Activated CD4-positive, alpha-beta T cell treated with anti-CD3 and anti-CD28 coated beads for 48 hours (primary cell): ENCODE measurements at regions not wholly inside any gene's neighbourhood (a gene's known extent, or its start where the extent isn't known, plus 50 kb on each side); places are given as distances from the start of the nearest gene placed in this dataset.

Experiments used
- DNase-seq: peaks from one replicate; pipeline ENCODE4 v3.0.0-alpha.2; 2020

DNA sequence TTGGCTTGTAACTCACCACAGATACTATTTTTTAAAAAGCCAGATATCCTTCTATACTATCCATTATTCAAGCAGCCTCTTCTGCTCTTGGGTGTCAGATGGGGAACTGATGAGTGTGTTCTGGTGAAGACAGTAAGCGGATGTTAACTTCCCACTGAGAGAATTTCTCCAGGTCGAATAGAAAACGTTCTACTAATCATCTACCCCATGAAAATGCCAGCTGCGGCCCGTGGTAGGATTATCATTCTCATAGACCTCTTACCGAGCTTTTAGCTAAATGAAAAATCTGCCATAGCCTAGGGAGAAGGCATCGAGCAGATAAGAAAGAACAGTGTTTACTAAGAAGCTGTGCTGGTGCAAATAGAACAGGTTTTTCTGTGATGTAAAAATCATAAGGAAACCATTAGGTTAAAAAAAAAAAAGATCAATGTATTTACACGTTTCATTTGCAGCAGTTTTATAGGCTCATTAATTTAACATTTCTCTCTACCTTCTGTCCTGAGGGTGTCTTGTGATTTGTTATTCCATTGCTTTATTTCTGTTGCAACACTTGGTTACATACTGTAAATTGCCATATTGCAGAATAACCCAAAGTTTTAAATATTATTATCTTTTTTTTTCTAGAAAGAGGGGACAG, 1521.5 kb upstream of the ZEB2 start:
- DNase-seq = no peak

- no peak for DNase-seq
Measured at GRCh38 chr2:146040051-146040450, 1520.1 kb upstream of the ZEB2 start.

- no peak for DNase-seq
Measured at GRCh38 chr2:146038014-146038413, 1518.1 kb upstream of the ZEB2 start.

GRCh38 chr2:146037334-146037870, 1517.5 kb upstream of the ZEB2 start:
- DNase-seq = no peak

- no peak for DNase-seq
Measured at GRCh38 chr2:146031158-146031557, 1511.2 kb upstream of the ZEB2 start.

GRCh38 chr2:146027156-146027555, 1507.2 kb upstream of the ZEB2 start:
- no peak for DNase-seq

DNA sequence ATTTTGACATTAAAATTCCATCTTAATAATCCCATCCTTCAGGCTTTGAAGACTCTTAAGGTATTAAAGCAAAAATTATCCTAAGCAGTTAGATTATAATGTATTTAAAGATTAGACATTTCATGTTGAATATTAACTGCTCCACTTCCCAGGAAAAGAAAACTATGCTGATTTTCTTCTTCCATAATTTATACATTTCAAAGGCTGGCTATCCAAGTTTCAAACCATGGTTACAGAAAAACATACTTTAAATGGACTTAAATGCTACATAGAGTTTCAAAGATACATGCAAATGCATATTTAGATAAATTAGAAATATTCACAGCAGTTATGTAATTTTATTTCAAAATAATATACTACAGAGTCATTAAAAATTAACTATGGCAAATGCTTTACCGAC, 1505.6 kb upstream of the ZEB2 start:
- DNase-seq = no peak

- no peak for DNase-seq
Measured at GRCh38 chr2:146024212-146024743, 1504.4 kb upstream of the ZEB2 start.

DNA sequence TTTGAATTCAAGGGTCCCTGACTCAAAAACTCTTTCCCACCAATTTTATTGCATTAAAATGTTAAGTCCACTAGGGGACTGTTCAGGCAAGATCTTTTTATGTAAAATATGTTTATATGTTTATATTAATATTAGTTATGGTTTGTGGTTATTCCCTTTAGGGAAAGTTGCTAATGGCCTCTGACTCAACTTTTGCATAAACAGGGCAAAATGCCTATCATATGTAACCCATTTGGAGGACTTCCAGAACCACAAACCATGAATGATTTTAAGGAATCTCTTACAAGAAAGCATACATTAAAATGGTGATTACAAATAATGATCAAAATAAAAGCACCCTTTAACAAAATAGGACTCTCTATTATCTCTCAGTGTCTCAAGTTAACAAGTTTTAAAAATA, 1484.5 kb upstream of the ZEB2 start:
- DNase-seq = no peak

- DNase-seq = no peak
Measured at GRCh38 chr2:146003337-146003736, 1483.4 kb upstream of the ZEB2 start.

GRCh38 chr2:145994910-145995309, 1475.0 kb upstream of the ZEB2 start:
- no peak for DNase-seq

DNA sequence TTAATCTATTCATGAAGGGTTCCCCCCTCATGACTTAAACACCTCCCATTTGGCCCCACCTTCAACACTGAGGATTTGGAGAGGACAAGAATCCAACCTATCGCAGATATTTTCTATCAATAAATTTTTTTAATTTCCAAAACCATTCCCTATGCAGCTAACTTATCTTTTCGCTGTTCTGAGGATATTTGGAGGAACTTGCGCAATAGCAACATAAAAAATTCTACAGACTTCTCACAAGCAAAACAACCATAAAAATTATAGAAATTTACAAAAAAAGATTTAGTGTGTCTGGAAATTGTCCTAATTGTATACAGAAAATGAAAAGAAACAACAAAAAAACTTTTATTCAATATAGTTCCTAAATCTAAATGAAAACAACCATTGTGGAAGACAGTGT, 1472.7 kb upstream of the ZEB2 start:
- DNase-seq = no peak

DNA sequence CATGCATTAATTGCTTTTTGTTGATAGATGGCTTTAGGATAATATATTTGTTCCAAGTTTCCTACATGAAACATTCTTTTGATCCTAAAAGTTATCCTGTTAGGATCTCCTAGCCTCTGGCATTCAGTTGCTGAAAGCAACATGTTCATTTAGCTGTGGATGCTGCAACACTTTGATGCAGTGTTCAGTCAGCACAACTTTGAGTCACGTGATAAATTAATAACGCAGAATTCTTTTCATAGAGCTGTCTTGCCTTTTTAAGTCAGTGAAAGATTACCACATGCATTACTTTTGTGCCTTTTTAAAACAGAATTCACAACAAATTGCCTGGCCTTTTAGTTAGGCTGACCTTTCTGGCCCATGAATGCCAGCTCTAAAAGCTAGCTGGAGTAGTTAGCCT, 1467.9 kb upstream of the ZEB2 start:
- DNase-seq = no peak

- no peak for DNase-seq
Measured at GRCh38 chr2:145985517-145985916, 1465.6 kb upstream of the ZEB2 start.

DNA sequence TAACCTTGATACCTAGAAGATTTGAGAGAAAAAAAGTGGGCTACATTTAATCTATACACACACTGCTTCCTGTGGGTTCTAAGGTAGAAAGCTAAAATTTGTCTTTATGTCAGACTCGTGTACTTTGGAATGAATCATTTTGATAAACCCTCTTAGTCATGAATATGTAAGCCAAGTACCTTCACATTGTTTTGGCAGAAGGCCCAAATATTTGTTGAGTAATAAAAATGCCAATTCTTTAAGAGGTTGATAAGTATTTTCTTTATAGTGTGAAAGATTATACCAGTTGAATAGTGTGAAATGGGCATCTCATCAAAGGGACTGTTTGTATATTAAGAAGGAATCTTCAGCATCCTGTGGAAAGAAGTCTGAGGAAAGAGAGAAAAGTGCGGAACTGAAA, 1464.7 kb upstream of the ZEB2 start:
- DNase-seq = no peak

DNA sequence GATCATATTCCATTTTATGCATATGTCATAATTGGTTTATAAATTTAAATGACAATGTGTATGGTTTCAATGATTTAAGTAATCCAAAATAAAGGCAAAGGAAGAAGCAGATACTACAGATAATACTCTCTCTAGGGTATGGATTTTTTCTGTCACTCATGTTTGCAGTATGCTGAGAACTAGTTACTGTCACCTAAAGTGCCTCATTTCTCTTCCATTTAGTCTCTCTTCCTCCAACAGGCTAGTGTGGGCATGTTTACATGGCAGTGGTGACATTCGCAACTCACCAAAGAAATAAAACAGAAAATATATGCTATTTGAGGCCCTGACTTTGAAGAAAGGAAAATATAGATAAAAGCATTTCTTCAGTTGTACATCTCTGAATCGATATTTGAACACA, 1460.4 kb upstream of the ZEB2 start:
- DNase-seq = no peak

- no peak for DNase-seq
Measured at GRCh38 chr2:145975406-145975805, 1455.5 kb upstream of the ZEB2 start.

DNA sequence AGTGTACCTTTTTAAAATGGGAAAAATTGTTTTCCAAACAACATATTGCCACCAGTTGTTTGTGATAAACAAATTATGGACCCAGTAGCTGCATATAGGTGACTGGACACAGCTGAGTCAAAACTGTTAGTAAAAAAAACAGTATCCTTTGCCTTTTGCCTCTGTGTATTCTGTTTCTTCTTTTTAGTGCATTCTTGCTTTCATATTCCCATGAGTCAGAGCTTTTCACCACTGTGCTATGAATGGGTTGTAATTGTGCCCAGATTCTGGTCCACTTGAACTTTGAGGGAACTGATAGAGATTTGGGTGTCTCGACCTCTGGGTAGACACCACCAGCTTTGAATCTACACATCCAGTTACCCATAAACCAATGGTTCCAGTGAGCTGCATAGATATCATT, 1441.9 kb upstream of the ZEB2 start:
- DNase-seq = no peak

GRCh38 chr2:145960479-145961163, 1440.7 kb upstream of the ZEB2 start:
- no peak for DNase-seq

- no peak for DNase-seq
Measured at GRCh38 chr2:145958611-145959010, 1438.7 kb upstream of the ZEB2 start.

- no peak for DNase-seq
Measured at GRCh38 chr2:145957929-145958328, 1438.0 kb upstream of the ZEB2 start.

- DNase-seq = no peak
Measured at GRCh38 chr2:145939949-145940348, 1420.0 kb upstream of the ZEB2 start.

DNA sequence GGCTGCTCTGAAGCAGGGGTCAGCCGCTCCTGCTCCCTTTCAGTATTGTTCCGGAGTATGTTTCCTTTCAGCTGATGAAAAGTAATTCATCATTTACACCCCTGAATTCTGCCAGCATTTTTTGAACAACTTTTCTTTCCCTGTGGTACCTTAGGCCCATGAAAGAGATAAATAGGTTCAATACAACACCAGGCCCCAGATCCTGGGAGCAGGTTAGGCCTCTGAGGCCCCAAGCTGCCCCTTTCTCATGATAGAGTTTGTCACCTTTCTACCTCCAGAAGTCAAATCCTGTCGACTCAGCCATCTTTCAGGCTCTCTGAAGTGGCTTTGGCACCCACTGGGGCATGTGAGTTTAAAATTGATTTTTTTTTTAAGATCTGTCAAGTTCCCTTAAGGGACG, 1415.1 kb upstream of the ZEB2 start:
- no peak for DNase-seq

DNA sequence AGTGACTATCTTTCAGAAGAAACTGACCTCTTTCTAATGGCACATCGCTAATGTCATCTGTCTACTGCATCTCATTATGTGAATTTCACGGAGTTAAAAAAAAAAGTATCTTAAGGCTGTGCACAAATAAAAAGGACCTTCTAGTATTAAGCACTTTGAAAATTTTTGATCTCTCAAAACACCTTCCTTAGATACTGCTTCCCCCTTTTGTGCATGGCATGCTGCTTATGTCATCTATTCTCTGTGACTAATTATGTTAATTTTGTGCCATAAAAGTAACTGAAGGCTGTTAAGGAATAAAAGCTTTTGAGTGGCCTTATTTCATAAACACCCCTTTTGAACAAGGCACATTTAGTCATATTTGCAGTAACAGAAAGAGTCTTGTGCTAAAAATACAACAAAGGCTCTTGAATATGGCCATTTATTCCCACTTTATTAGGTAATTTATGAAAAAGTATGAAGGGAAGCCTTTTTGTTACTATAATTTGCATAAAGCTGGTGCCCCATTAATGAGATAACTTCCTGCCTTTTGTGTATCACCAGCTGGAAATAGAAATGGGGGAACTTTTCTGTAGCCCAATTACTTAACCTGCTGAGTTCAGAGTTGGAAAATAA, 1412.0 kb upstream of the ZEB2 start:
- DNase-seq = no peak
